Keratinocyte (primary cell): ENCODE measurements at regions not wholly inside any gene's neighbourhood (a gene's known extent, or its start where the extent isn't known, plus 50 kb on each side); places are given as distances from the start of the nearest gene placed in this dataset.

Experiments used
- EZH2 ChIP-seq: IDR thresholded peaks from one replicate; pipeline ENCODE4 v1.6.1; 2012; ENCODE audit warnings: inconsistent platforms, mild to moderate bottlenecking, low read length, moderate library complexity
- TF ChIP-seq, protein P1 (sequence below), 3 experiments: IDR thresholded peaks in 1 of 3; conservative IDR thresholded peaks in 1 of 3; optimal IDR thresholded peaks in 1 of 3; 2 replicates in 2 of 3; 3 replicates in 1 of 3; pipeline versions ENCODE3 to v1.5.1; 2011; ENCODE audit warnings: low read length in 3 of 3, mild to moderate bottlenecking in 3 of 3, moderate library complexity in 2 of 3, control low read depth in 1 of 3, inconsistent platforms in 1 of 3; ENCODE audit not compliant: insufficient read depth in 2 of 3; ENCODE audit errors: extremely low read depth in 1 of 3

DNA sequence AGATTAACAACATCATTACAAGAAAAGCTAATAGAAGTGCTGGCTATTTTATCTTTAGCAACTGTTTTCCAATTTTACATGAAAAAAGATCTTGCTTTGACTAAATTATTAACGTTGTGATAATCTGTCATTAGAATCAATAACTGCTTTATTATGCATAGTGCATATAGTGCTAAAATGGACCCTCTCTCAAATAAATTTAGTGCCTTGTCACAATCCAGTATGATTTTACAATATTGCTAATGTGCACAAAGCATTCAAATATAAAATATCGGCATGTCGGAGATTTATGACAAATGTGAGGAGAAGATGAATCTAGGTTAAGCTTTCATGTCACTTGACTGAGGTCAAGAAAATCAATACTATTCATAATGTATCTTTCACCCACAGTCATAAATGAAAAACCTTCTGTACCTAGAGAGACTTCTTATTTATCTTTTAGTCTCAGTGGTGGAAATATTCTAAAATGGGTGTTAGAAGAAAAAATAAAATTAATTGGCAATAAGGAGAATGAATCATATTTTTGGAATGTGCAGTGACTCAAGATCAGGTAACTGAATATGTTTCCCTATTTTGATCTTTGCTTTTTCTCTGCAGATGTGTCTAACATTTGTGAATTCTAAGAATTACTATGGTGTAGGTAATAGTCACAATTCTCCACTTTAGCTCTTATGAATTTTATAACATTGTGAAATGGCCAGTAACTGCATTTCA, 672.9 kb upstream of the GRAMD2B start:
- no peak for TF ChIP-seq EZH2
- TF ChIP-seq, protein P1, sequence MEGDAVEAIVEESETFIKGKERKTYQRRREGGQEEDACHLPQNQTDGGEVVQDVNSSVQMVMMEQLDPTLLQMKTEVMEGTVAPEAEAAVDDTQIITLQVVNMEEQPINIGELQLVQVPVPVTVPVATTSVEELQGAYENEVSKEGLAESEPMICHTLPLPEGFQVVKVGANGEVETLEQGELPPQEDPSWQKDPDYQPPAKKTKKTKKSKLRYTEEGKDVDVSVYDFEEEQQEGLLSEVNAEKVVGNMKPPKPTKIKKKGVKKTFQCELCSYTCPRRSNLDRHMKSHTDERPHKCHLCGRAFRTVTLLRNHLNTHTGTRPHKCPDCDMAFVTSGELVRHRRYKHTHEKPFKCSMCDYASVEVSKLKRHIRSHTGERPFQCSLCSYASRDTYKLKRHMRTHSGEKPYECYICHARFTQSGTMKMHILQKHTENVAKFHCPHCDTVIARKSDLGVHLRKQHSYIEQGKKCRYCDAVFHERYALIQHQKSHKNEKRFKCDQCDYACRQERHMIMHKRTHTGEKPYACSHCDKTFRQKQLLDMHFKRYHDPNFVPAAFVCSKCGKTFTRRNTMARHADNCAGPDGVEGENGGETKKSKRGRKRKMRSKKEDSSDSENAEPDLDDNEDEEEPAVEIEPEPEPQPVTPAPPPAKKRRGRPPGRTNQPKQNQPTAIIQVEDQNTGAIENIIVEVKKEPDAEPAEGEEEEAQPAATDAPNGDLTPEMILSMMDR (optimal IDR thresholded peaks at IDR 0.05 in 1 of 3, IDR thresholded peaks at IDR 0.05 in 1 of 3, conservative IDR thresholded peaks at IDR 0.05 in 1 of 3; ENCODE audit: extremely low read depth in 1 of 3, insufficient read depth in 2 of 3, low read length in 3 of 3) = no peak
